Liver (tissue), 3 donors: ENCODE measurements at regions not wholly inside any gene's neighbourhood (a gene's known extent, or its start where the extent isn't known, plus 50 kb on each side); places are given as distances from the start of the nearest gene placed in this dataset.

Source experiments
- FOXA1 ChIP-seq: IDR thresholded peaks from 2 replicates; pipeline ENCODE4 v1.6.1; 2016; ENCODE audit warnings: antibody characterized with exemption
- FOXA2 ChIP-seq: IDR thresholded peaks from 2 replicates; pipeline ENCODE4 v1.6.1; 2016; ENCODE audit warnings: antibody characterized with exemption
- GABPA ChIP-seq, 2 donors: IDR thresholded peaks in 1 of 2; conservative IDR thresholded peaks in 1 of 2; 2 replicates each; pipeline ENCODE4 v1.6.1; 2016; ENCODE audit warnings: antibody characterized with exemption in 2 of 2, mild to moderate bottlenecking in 1 of 2, moderate library complexity in 1 of 2
- NR2F2 ChIP-seq: IDR thresholded peaks from 2 replicates; pipeline ENCODE4 v1.6.1; 2016; ENCODE audit warnings: antibody characterized with exemption
- RAD21 ChIP-seq, 2 donors: IDR thresholded peaks; 2 replicates each; pipeline ENCODE4 v1.6.1; 2016; ENCODE audit warnings: antibody characterized with exemption in 2 of 2, mild to moderate bottlenecking in 2 of 2
- RXRA ChIP-seq, 2 donors: IDR thresholded peaks; 2 replicates each; pipeline ENCODE4 v1.6.1; 2017 to 2018; ENCODE audit warnings: antibody characterized with exemption in 2 of 2, mild to moderate bottlenecking in 1 of 2
- SP1 ChIP-seq: IDR thresholded peaks from 2 replicates; pipeline ENCODE4 v1.6.1; 2018; ENCODE audit warnings: antibody characterized with exemption, mild to moderate bottlenecking
- TAF1 ChIP-seq: conservative IDR thresholded peaks from 2 replicates; pipeline ENCODE4 v1.6.1; 2016; ENCODE audit warnings: antibody characterized with exemption, mild to moderate bottlenecking
- YY1 ChIP-seq: IDR thresholded peaks from 2 replicates; pipeline ENCODE4 v1.6.1; 2016; ENCODE audit warnings: antibody characterized with exemption, mild to moderate bottlenecking
- TF ChIP-seq, protein P1 (sequence below): fragments of 150-350 bp; IDR thresholded peaks from 2 replicates; pipeline ENCODE4 v1.5.1; 2017; ENCODE audit warnings: improper control_type of control experiment, low read depth, low read length; ENCODE audit not compliant: missing input control
- TF ChIP-seq, protein P2 (sequence below): IDR thresholded peaks from 2 replicates; pipeline ENCODE4 v1.6.1; 2016; ENCODE audit warnings: antibody characterized with exemption, mild to moderate bottlenecking
- TF ChIP-seq, protein P3 (sequence below): IDR thresholded peaks from 2 replicates; pipeline ENCODE4 v1.6.1; 2016; ENCODE audit warnings: antibody characterized with exemption
- TF ChIP-seq, protein P4 (sequence below): IDR thresholded peaks from 2 replicates; pipeline ENCODE4 v1.6.1; 2016; ENCODE audit warnings: antibody characterized with exemption
- TF ChIP-seq, protein P5 (sequence below): IDR thresholded peaks from 2 replicates; pipeline ENCODE4 v1.6.1; 2016; ENCODE audit warnings: antibody characterized with exemption
- donor health status: healthy.
- donor health status: healthy.

DNA sequence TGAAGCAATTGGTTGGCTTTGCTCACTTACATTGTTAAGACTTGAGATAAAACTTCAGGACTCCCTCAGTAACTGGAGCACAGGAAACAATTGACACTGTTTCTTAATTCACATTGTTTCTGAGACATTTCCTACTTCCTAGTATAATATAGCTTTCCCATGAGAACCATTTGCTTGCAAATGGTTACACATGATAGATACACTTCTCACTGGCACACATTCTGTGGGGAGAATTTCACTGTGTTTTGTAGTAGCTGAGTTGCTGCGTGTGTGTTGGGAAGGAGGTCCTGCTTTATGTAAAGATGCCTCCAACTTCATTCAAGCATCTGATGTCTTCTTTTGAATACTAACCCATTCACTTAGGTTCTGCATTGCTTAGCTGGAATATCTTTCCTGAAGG, 85.3 kb upstream of the SLC4A4 start:
- TF ChIP-seq, protein P1, sequence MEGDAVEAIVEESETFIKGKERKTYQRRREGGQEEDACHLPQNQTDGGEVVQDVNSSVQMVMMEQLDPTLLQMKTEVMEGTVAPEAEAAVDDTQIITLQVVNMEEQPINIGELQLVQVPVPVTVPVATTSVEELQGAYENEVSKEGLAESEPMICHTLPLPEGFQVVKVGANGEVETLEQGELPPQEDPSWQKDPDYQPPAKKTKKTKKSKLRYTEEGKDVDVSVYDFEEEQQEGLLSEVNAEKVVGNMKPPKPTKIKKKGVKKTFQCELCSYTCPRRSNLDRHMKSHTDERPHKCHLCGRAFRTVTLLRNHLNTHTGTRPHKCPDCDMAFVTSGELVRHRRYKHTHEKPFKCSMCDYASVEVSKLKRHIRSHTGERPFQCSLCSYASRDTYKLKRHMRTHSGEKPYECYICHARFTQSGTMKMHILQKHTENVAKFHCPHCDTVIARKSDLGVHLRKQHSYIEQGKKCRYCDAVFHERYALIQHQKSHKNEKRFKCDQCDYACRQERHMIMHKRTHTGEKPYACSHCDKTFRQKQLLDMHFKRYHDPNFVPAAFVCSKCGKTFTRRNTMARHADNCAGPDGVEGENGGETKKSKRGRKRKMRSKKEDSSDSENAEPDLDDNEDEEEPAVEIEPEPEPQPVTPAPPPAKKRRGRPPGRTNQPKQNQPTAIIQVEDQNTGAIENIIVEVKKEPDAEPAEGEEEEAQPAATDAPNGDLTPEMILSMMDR = no peak
- TF ChIP-seq TAF1 (no peak), GABPA (IDR thresholded peaks at IDR 0.05 in 1 of 2, conservative IDR thresholded peaks at IDR 0.05 in 1 of 2) (no peak), NR2F2 (no peak), RAD21 (IDR thresholded peaks at IDR 0.05) (no peak), YY1 (no peak), SP1 (no peak), RXRA (IDR thresholded peaks at IDR 0.05) (no peak), FOXA2 (no peak), FOXA1 (no peak)
- TF ChIP-seq, protein P2, sequence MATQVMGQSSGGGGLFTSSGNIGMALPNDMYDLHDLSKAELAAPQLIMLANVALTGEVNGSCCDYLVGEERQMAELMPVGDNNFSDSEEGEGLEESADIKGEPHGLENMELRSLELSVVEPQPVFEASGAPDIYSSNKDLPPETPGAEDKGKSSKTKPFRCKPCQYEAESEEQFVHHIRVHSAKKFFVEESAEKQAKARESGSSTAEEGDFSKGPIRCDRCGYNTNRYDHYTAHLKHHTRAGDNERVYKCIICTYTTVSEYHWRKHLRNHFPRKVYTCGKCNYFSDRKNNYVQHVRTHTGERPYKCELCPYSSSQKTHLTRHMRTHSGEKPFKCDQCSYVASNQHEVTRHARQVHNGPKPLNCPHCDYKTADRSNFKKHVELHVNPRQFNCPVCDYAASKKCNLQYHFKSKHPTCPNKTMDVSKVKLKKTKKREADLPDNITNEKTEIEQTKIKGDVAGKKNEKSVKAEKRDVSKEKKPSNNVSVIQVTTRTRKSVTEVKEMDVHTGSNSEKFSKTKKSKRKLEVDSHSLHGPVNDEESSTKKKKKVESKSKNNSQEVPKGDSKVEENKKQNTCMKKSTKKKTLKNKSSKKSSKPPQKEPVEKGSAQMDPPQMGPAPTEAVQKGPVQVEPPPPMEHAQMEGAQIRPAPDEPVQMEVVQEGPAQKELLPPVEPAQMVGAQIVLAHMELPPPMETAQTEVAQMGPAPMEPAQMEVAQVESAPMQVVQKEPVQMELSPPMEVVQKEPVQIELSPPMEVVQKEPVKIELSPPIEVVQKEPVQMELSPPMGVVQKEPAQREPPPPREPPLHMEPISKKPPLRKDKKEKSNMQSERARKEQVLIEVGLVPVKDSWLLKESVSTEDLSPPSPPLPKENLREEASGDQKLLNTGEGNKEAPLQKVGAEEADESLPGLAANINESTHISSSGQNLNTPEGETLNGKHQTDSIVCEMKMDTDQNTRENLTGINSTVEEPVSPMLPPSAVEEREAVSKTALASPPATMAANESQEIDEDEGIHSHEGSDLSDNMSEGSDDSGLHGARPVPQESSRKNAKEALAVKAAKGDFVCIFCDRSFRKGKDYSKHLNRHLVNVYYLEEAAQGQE = no peak
- TF ChIP-seq, protein P3, sequence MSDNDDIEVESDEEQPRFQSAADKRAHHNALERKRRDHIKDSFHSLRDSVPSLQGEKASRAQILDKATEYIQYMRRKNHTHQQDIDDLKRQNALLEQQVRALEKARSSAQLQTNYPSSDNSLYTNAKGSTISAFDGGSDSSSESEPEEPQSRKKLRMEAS = no peak
- TF ChIP-seq, protein P4, sequence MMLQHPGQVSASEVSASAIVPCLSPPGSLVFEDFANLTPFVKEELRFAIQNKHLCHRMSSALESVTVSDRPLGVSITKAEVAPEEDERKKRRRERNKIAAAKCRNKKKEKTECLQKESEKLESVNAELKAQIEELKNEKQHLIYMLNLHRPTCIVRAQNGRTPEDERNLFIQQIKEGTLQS = no peak
- TF ChIP-seq, protein P5, sequence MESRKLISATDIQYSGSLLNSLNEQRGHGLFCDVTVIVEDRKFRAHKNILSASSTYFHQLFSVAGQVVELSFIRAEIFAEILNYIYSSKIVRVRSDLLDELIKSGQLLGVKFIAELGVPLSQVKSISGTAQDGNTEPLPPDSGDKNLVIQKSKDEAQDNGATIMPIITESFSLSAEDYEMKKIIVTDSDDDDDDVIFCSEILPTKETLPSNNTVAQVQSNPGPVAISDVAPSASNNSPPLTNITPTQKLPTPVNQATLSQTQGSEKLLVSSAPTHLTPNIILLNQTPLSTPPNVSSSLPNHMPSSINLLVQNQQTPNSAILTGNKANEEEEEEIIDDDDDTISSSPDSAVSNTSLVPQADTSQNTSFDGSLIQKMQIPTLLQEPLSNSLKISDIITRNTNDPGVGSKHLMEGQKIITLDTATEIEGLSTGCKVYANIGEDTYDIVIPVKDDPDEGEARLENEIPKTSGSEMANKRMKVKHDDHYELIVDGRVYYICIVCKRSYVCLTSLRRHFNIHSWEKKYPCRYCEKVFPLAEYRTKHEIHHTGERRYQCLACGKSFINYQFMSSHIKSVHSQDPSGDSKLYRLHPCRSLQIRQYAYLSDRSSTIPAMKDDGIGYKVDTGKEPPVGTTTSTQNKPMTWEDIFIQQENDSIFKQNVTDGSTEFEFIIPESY = no peak
